IMR-90 (cell line): ENCODE measurements at regions not wholly inside any gene's neighbourhood (a gene's known extent, or its start where the extent isn't known, plus 50 kb on each side); places are given as distances from the start of the nearest gene placed in this dataset.

Experiments
- ATAC-seq: fragments of 200-7000 bp; cut with Tn5 transposase; 2 replicates; pipeline ENCODE4 v1.9.1; 2020; ENCODE audit warnings: low read depth, mild to moderate bottlenecking, moderate library complexity
- BruUV-seq: library from RNA; stranded (reverse); fragments of 400-500 nt; replicated peaks from 2 replicates; lab custom pipeline; 2021; lab: Mats Ljungman, UMichigan
- CTCF ChIA-PET: fragments of 300-600 bp; formaldehyde crosslinking; extraction: SDS; loops from one replicate; lab custom pipeline; 2021; ENCODE audit warnings: antibody characterized with exemption; lab: Yijun Ruan, JAX
- POLR2A ChIA-PET: fragments of 300-600 bp; sonication (Branson Sonifier 250); formaldehyde crosslinking; loops from one replicate; lab custom pipeline; 2022; ENCODE audit warnings: antibody characterized with exemption; ENCODE audit not compliant: unreplicated experiment; lab: Charles Lee
- DNase-seq: peaks from one replicate; pipeline ENCODE4 v3.0.0; 2013
- H2AFZ ChIP-seq: replicated peaks from 2 replicates; pipeline ENCODE3; 2013; ENCODE audit warnings: low read length, mild to moderate bottlenecking; ENCODE audit not compliant: poor library complexity
- H2AK5ac ChIP-seq: 2 replicates; pipeline ENCODE4 v1.6.1; 2013; ENCODE audit warnings: low read depth, low read length, inconsistent platforms
- H2AK9ac ChIP-seq: replicated peaks from 2 replicates; pipeline ENCODE3; 2013; ENCODE audit warnings: mild to moderate bottlenecking, low read depth, low read length, moderate library complexity; ENCODE audit not compliant: poor library complexity
- H2BK120ac ChIP-seq: 2 replicates; pipeline ENCODE4 v1.6.1; 2013; ENCODE audit warnings: low read depth, low read length, inconsistent platforms
- H2BK15ac ChIP-seq: 3 replicates; pipeline ENCODE4 v1.6.1; 2013; ENCODE audit warnings: low read depth, low read length, inconsistent platforms
- H2BK20ac ChIP-seq: 2 replicates; pipeline ENCODE4 v1.6.1; 2013; ENCODE audit warnings: low read depth, mild to moderate bottlenecking, inconsistent platforms, low read length, moderate library complexity
- H2BK5ac ChIP-seq: 2 replicates; pipeline ENCODE4 v1.6.1; 2013; ENCODE audit warnings: mild to moderate bottlenecking, low read depth, low read length, inconsistent platforms; ENCODE audit not compliant: poor library complexity, severe bottlenecking
- H3K14ac ChIP-seq: replicated peaks from 2 replicates; pipeline ENCODE4 v1.6.1; 2013; ENCODE audit warnings: low read depth, low read length, inconsistent platforms
- H3K18ac ChIP-seq: 2 replicates; pipeline ENCODE4 v1.6.1; 2013; ENCODE audit warnings: low read depth, low read length, control low read depth
- H3K23ac ChIP-seq: 2 replicates; pipeline ENCODE4 v1.6.1; 2013; ENCODE audit warnings: low read depth, low read length, inconsistent platforms
- H3K27ac ChIP-seq: 2 replicates; pipeline ENCODE4 v1.5.1; 2013; ENCODE audit warnings: mild to moderate bottlenecking, control low read depth, low read length; ENCODE audit not compliant: insufficient read depth
- H3K27me3 ChIP-seq: 2 replicates; pipeline ENCODE4 v1.6.1; 2013; ENCODE audit warnings: low read length; ENCODE audit not compliant: control insufficient read depth, insufficient read depth
- H3K36me3 ChIP-seq: 2 replicates; pipeline ENCODE4 v1.6.1; 2013; ENCODE audit warnings: low read length, mixed read lengths; ENCODE audit not compliant: control insufficient read depth, insufficient read depth
- H3K4ac ChIP-seq: 2 replicates; pipeline ENCODE4 v1.6.1; 2013; ENCODE audit warnings: low read depth, low read length, inconsistent platforms
- H3K4me1 ChIP-seq: 2 replicates; pipeline ENCODE4 v1.6.1; 2013; ENCODE audit warnings: low read length, mixed read lengths; ENCODE audit not compliant: control insufficient read depth, insufficient read depth
- H3K4me2 ChIP-seq: 2 replicates; pipeline ENCODE4 v1.6.1; 2013; ENCODE audit warnings: low read depth, mild to moderate bottlenecking, control low read depth, low read length, moderate library complexity
- H3K4me3 ChIP-seq: 2 replicates; pipeline ENCODE4 v1.5.1; 2013; ENCODE audit warnings: low read depth, mild to moderate bottlenecking, control low read depth, low read length, moderate library complexity; ENCODE audit not compliant: insufficient read depth
- H3K56ac ChIP-seq: 2 replicates; pipeline ENCODE4 v1.6.1; 2013; ENCODE audit warnings: low read length, inconsistent platforms; ENCODE audit not compliant: insufficient read depth; ENCODE audit errors: extremely low read depth
- H3K79me1 ChIP-seq, 2 experiments: 2 replicates each; pipeline ENCODE4 v1.6.1; 2013; ENCODE audit warnings: low read length in 2 of 2, inconsistent platforms in 1 of 2, low read depth in 1 of 2
- H3K9ac ChIP-seq: 2 replicates; pipeline ENCODE4 v1.6.1; 2013; ENCODE audit warnings: low read depth, low read length, control low read depth
- H3K9me1 ChIP-seq: 2 replicates; pipeline ENCODE4 v1.6.1; 2013; ENCODE audit warnings: low read length, inconsistent platforms; ENCODE audit not compliant: insufficient read depth
- H3K9me3 ChIP-seq: 2 replicates; pipeline ENCODE4 v1.6.1; 2013; ENCODE audit warnings: low read length; ENCODE audit not compliant: control insufficient read depth, insufficient read depth
- H4K20me1 ChIP-seq: 2 replicates; pipeline ENCODE4 v1.6.1; 2013; ENCODE audit warnings: low read length, inconsistent platforms; ENCODE audit not compliant: insufficient read depth
- H4K5ac ChIP-seq: 2 replicates; pipeline ENCODE4 v1.6.1; 2013; ENCODE audit warnings: mild to moderate bottlenecking, low read depth, low read length, control low read depth
- H4K8ac ChIP-seq, 2 experiments: 2 replicates each; pipeline ENCODE4 v1.6.1; 2013; ENCODE audit warnings: low read depth in 2 of 2, low read length in 2 of 2, control low read depth in 1 of 2, inconsistent platforms in 1 of 2
- H4K91ac ChIP-seq: 2 replicates; pipeline ENCODE4 v1.6.1; 2013; ENCODE audit warnings: low read depth, low read length, inconsistent platforms; ENCODE audit not compliant: insufficient read depth
- BHLHE40 ChIP-seq: fragments of 150-350 bp; IDR thresholded peaks from 2 replicates; pipeline ENCODE4 v1.6.1; 2016; ENCODE audit warnings: mild to moderate bottlenecking, low read depth, low read length
- CEBPB ChIP-seq: IDR thresholded peaks from 2 replicates; pipeline ENCODE4 v1.6.1; 2012; ENCODE audit warnings: low read depth, low read length, improper control_type of control experiment
- CHD1 ChIP-seq: IDR thresholded peaks from 2 replicates; pipeline ENCODE4 v1.6.1; 2012; ENCODE audit warnings: low read depth, low read length, improper control_type of control experiment
- CTCF ChIP-seq: conservative IDR thresholded peaks from 2 replicates; pipeline ENCODE4 v1.5.1; 2012; ENCODE audit warnings: mild to moderate bottlenecking, low read depth, low read length, improper control_type of control experiment
- FOS ChIP-seq: fragments of 150-350 bp; IDR thresholded peaks from 2 replicates; pipeline ENCODE4 v1.6.1; 2016; ENCODE audit warnings: low read depth, low read length
- MAFK ChIP-seq: IDR thresholded peaks from 2 replicates; pipeline ENCODE4 v1.6.1; 2012; ENCODE audit warnings: low read depth, low read length, improper control_type of control experiment
- MAZ ChIP-seq: IDR thresholded peaks from 2 replicates; pipeline ENCODE4 v1.6.1; 2012; ENCODE audit warnings: low read depth, mild to moderate bottlenecking, low read length, improper control_type of control experiment, moderate library complexity, borderline replicate concordance
- MXI1 ChIP-seq: IDR thresholded peaks from 2 replicates; pipeline ENCODE4 v1.6.1; 2012; ENCODE audit warnings: low read depth, mild to moderate bottlenecking, low read length, moderate library complexity, borderline replicate concordance
- NFE2L2 ChIP-seq: fragments of 150-350 bp; IDR thresholded peaks from 2 replicates; pipeline ENCODE4 v1.6.1; 2016; ENCODE audit warnings: low read depth, mild to moderate bottlenecking, low read length
- POLR2A ChIP-seq: IDR thresholded peaks from 2 replicates; pipeline ENCODE4 v1.6.1; 2012; ENCODE audit warnings: mild to moderate bottlenecking, low read depth, low read length
- RAD21 ChIP-seq: IDR thresholded peaks from 2 replicates; pipeline ENCODE4 v1.6.1; 2012; ENCODE audit warnings: low read length, improper control_type of control experiment
- RCOR1 ChIP-seq: IDR thresholded peaks from 2 replicates; pipeline ENCODE4 v1.6.1; 2012; ENCODE audit warnings: mild to moderate bottlenecking, low read length, improper control_type of control experiment; ENCODE audit not compliant: insufficient replicate concordance
- RFX5 ChIP-seq: IDR thresholded peaks from 2 replicates; pipeline ENCODE4 v1.8.0; 2012; ENCODE audit warnings: low read depth, mild to moderate bottlenecking, low read length, moderate library complexity
- SMC3 ChIP-seq: fragments of 150-350 bp; IDR thresholded peaks from 2 replicates; pipeline ENCODE4 v1.6.1; 2016; ENCODE audit warnings: low read depth, mild to moderate bottlenecking, antibody characterized with exemption, low read length, moderate library complexity
- WGBS, 2 experiments: methylation state at CpG; one replicate each; pipeline versions ENCODE4 v1.1.5 to v1.1.7; 2013; ENCODE audit warnings: missing lambda C conversion rate in 2 of 2; ENCODE audit not compliant: insufficient read length in 1 of 2; ENCODE audit errors: extremely low coverage in 2 of 2; 5-methylcytosine and 5-hydroxymethylcytosine counted together
- dilution Hi-C: fragments of 300-500 bp; cut with HindIII; formaldehyde crosslinking; loops from one replicate; pipeline ENCODE4 v1.14.3; 2018; ENCODE audit warnings: low sequenced_read_pairs; ENCODE audit not compliant: unreplicated experiment
- in situ Hi-C: fragments of 300-500 bp; cut with MboI; formaldehyde crosslinking; loops from 3 replicates; pipeline ENCODE4 v1.14.3; 2019; ENCODE audit warnings: low sequenced_read_pairs, inconsistent platforms, mixed read lengths
- intact Hi-C: fragments of 100-400 bp; cut with micrococcal nuclease; formaldehyde crosslinking; loops from 2 replicates; pipeline ENCODE4 v1.10.0; 2022
- TF ChIP-seq, protein P1 (sequence below): fragments of 150-350 bp; IDR thresholded peaks from 2 replicates; pipeline ENCODE4 v1.6.1; 2017; ENCODE audit warnings: mild to moderate bottlenecking, antibody characterized with exemption, low read length, low read depth

DNA sequence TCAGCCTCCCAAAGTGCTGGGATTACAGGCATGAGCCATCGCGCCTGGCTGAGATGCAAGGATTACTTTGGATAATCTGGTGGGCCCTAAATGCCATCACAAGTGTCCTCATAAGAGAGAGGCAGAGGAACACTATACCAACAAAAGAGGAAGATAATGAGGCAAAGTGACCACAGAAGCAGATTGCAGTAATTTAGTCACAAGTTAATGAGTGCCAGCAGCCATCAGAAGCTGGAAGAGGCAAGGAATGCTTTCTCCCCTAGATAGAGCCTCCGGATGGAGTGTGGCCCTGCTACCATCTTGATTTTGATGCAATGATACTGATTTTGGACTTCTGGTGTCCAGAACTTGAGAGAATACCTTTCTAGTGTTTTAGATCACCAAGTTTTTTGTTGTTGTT lies 122.3 kb downstream of the SPATA31D1 start:
- H2BK20ac ChIP-seq = no peak overlapping the region
- no peak overlapping the region for H2BK15ac ChIP-seq
- no peak overlapping the region for H3K23ac ChIP-seq
- intact Hi-C loops (no loop called here), dilution Hi-C loops (no loop called here), in situ Hi-C loops (no loop called here)
- no peak overlapping the region for H3K9ac ChIP-seq
- no peak overlapping the region for H2AK9ac ChIP-seq
- H3K9me3 ChIP-seq = no peaks in the 10 kb centered on the region
- no peak overlapping the region for H3K4me3 ChIP-seq
- H3K36me3 ChIP-seq = no peaks in the 10 kb centered on the region
- no peak overlapping the region for H4K8ac ChIP-seq
- CTCF ChIA-PET = interaction anchor here (0.8 kb wide), 1 partner anchor 10 kb away, joined by 3 read pairs; no protein-coding TSS in a partner anchor
- H3K4me1 ChIP-seq = peaks cover 2% of the 10 kb centered on the region; the same call in 1 of the 2 replicates
- H4K91ac ChIP-seq = no peak overlapping the region
- TF ChIP-seq CHD1 (no peak), SMC3 (no peak), MAZ (no peak), CTCF (no peak), RCOR1 (no peak), CEBPB (no peak), RAD21 (no peak), BHLHE40 (no peak), NFE2L2 (no peak), MXI1 (no peak), POLR2A (no peak), MAFK (no peak), RFX5 (no peak), FOS (no peak)
- TF ChIP-seq, protein P1, sequence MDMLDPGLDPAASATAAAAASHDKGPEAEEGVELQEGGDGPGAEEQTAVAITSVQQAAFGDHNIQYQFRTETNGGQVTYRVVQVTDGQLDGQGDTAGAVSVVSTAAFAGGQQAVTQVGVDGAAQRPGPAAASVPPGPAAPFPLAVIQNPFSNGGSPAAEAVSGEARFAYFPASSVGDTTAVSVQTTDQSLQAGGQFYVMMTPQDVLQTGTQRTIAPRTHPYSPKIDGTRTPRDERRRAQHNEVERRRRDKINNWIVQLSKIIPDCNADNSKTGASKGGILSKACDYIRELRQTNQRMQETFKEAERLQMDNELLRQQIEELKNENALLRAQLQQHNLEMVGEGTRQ = no peak
- no peak overlapping the region for H4K5ac ChIP-seq
- ATAC-seq (no peak), DNase-seq (no peak)
- H3K9me1 ChIP-seq = no peaks in the 10 kb centered on the region
- H3K4me2 ChIP-seq = no peak overlapping the region
- H3K27me3 ChIP-seq = no peaks in the 10 kb centered on the region
- no peak overlapping the region for H3K4ac ChIP-seq
- H3K14ac ChIP-seq = no peak overlapping the region
- H3K56ac ChIP-seq = no peak overlapping the region
- H2AFZ ChIP-seq = no peak overlapping the region
- WGBS, 2 experiments = no CpG with 5 or more reads among the region's 3 CpGs
- H2BK120ac ChIP-seq = no peak overlapping the region
- no peak overlapping the region for H3K27ac ChIP-seq
- H2AK5ac ChIP-seq = no peak overlapping the region
- BruUV-seq = no TSS peak
- H3K18ac ChIP-seq = no peak overlapping the region
- POLR2A ChIA-PET = no interaction called here
- H3K79me1 ChIP-seq = no peaks in the 10 kb centered on the region
- no peaks in the 10 kb centered on the region for H4K20me1 ChIP-seq
- H2BK5ac ChIP-seq = no peak overlapping the region
